ENCODE measurements at regions not wholly inside any gene's neighbourhood (a gene's known extent, or its start where the extent isn't known, plus 50 kb on each side); places are given as distances from the start of the nearest gene placed in this dataset.
A peak's percentile ranks its signal among the peaks of the same experiment; 100 is the strongest.

DNA sequence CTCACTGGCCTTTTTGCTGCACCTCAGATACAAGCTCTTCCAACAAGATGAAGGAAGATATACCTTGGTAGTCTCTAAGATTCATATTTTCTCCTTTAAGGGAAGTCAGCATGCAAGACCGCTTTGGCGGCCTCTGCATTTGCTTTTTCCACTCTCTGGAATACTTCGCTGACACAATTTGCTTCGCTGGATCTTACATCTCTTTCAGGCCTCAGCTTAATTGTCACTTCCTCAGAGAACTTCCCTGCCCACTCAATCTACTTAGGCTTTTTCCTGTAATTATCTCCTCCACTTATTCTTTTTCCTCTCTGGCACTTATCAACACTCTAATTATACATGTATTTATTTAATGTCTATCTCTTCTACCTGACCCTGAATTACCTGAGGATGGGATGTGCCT, 1131.1 kb upstream of the WWC1 start:
- no peaks in the 10 kb centered on the region for H3K9me3 Mint-ChIP-seq
- ChIA-PET POLR2A (no interaction called here), CTCF (no interaction called here)

GRCh38 chr5:167166696-167167095, 1124.7 kb upstream of the WWC1 start:
- H3K27ac Mint-ChIP-seq: no peak overlapping the region
- CTCF ChIA-PET: interaction anchor here (0.7 kb wide), 1 partner anchor 117 kb away, joined by 3 read pairs; no protein-coding TSS in a partner anchor

More for the DNA sequence above, 1131.1 kb upstream of the WWC1 start:
- DNase-seq (ENCODE audit: low spot score): no peak
- no peaks in the 10 kb centered on the region for H3K36me3 Mint-ChIP-seq
- no peak for TF ChIP-seq EMX1 (CRISPR knock-in tag; IDR thresholded peaks at IDR 0.05)
- no peak for TF ChIP-seq ZNF423 (CRISPR knock-in tag; IDR thresholded peaks at IDR 0.05)
- no peak for TF ChIP-seq CDX4 (CRISPR knock-in tag; IDR thresholded peaks at IDR 0.05; ENCODE audit: borderline replicate concordance)
- TF ChIP-seq, protein P1, sequence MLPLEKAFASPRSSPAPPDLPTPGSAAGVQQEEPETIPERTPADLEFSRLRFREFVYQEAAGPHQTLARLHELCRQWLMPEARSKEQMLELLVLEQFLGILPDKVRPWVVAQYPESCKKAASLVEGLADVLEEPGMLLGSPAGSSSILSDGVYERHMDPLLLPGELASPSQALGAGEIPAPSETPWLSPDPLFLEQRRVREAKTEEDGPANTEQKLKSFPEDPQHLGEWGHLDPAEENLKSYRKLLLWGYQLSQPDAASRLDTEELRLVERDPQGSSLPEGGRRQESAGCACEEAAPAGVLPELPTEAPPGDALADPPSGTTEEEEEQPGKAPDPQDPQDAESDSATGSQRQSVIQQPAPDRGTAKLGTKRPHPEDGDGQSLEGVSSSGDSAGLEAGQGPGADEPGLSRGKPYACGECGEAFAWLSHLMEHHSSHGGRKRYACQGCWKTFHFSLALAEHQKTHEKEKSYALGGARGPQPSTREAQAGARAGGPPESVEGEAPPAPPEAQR (CRISPR knock-in tag; IDR thresholded peaks at IDR 0.05): no peak
- TF ChIP-seq ETV6 (CRISPR knock-in tag; IDR thresholded peaks at IDR 0.05): no peak
- no peak for TF ChIP-seq HMGA2 (CRISPR knock-in tag; IDR thresholded peaks at IDR 0.05)
- TF ChIP-seq ERG (CRISPR knock-in tag; IDR thresholded peaks at IDR 0.05): no peak
- no peaks in the 10 kb centered on the region; the same call in 1 of the 2 replicates for H3K27me3 Mint-ChIP-seq (ENCODE audit: low read depth)
- H3K4me1 Mint-ChIP-seq: peaks cover 13% of the 10 kb centered on the region
- no peak overlapping the region for H3K4me3 Mint-ChIP-seq
- H3K27ac Mint-ChIP-seq: no peak overlapping the region
- ATAC-seq: no peak

DNA sequence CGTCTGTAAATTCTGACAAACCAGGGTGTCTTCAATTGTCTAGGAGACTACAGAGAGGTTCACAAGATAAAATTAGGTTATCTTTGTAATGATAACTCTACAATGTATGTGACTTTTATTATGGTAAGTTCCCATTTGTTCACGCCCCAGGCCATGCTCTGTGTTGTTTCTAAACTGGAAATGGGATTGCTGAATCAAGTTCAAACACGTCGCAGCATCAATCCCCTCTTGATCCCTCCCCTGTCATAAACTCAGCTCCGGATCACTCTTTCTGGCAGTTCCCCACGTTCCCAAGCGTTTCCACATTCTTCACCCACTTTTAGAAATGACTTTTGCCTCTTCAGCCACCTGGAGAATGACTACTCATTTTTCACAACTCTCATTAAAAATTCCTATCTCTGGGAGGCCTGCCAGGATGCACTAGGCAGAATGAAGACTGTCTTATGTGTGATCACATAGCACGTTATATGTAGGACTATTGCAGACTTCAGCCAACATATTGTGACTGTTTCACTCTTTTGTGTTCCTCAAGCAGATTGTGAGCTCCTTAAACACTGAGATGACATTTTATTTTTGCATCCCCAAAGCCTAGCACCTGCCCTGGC, 1124.2 kb upstream of the WWC1 start:
- ChIA-PET POLR2A (no interaction called here), CTCF (interaction anchor here (0.7 kb wide), 1 partner anchor 117 kb away, joined by 3 read pairs; no protein-coding TSS in a partner anchor)
- H3K36me3 Mint-ChIP-seq: no peaks in the 10 kb centered on the region
- no peak for DNase-seq (ENCODE audit: low spot score)
- no peaks in the 10 kb centered on the region for H3K9me3 Mint-ChIP-seq
- no peak overlapping the region for H3K4me3 Mint-ChIP-seq
- H3K27me3 Mint-ChIP-seq (ENCODE audit: low read depth): no peaks in the 10 kb centered on the region
- ATAC-seq: no peak
- peaks cover 22% of the 10 kb centered on the region for H3K4me1 Mint-ChIP-seq
- peak overlapping the region; percentile 6 for H3K27ac Mint-ChIP-seq
- TF ChIP-seq MLX (CRISPR knock-in tag; IDR thresholded peaks at IDR 0.05) (no peak), ATF2 (CRISPR knock-in tag; IDR thresholded peaks at IDR 0.05; ENCODE audit: borderline replicate concordance, low read depth) (no peak), ZBTB43 (CRISPR knock-in tag; IDR thresholded peaks at IDR 0.05) (no peak), SMAD3 (CRISPR knock-in tag; IDR thresholded peaks at IDR 0.05; ENCODE audit: borderline replicate concordance) (no peak), NFE2L1 (CRISPR knock-in tag; IDR thresholded peaks at IDR 0.05) (no peak), NR3C1 (CRISPR knock-in tag; conservative IDR thresholded peaks at IDR 0.05; ENCODE audit: low read depth) (no peak), HMGA2 (CRISPR knock-in tag; IDR thresholded peaks at IDR 0.05) (no peak), TCF7 (CRISPR knock-in tag; IDR thresholded peaks at IDR 0.05; ENCODE audit: low read depth) (no peak), ATF1 (CRISPR knock-in tag; IDR thresholded peaks at IDR 0.05) (no peak), OVOL2 (CRISPR knock-in tag; IDR thresholded peaks at IDR 0.05; ENCODE audit: borderline replicate concordance) (no peak), IRF2 (CRISPR knock-in tag; IDR thresholded peaks at IDR 0.05; ENCODE audit: borderline replicate concordance, low read depth) (no peak), FOXP4 (CRISPR knock-in tag; IDR thresholded peaks at IDR 0.05) (no peak), RORB (CRISPR knock-in tag; IDR thresholded peaks at IDR 0.05) (no peak), NFYB (CRISPR knock-in tag; conservative IDR thresholded peaks at IDR 0.05; ENCODE audit: low read depth) (no peak)
- TF ChIP-seq, protein P2, sequence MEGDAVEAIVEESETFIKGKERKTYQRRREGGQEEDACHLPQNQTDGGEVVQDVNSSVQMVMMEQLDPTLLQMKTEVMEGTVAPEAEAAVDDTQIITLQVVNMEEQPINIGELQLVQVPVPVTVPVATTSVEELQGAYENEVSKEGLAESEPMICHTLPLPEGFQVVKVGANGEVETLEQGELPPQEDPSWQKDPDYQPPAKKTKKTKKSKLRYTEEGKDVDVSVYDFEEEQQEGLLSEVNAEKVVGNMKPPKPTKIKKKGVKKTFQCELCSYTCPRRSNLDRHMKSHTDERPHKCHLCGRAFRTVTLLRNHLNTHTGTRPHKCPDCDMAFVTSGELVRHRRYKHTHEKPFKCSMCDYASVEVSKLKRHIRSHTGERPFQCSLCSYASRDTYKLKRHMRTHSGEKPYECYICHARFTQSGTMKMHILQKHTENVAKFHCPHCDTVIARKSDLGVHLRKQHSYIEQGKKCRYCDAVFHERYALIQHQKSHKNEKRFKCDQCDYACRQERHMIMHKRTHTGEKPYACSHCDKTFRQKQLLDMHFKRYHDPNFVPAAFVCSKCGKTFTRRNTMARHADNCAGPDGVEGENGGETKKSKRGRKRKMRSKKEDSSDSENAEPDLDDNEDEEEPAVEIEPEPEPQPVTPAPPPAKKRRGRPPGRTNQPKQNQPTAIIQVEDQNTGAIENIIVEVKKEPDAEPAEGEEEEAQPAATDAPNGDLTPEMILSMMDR (IDR thresholded peaks at IDR 0.05): no peak

More at GRCh38 chr5:167166696-167167095, 1124.7 kb upstream of the WWC1 start:
- H3K27me3 Mint-ChIP-seq (ENCODE audit: low read depth): no peaks in the 10 kb centered on the region
- peaks cover 19% of the 10 kb centered on the region for H3K4me1 Mint-ChIP-seq
- no peak for DNase-seq (ENCODE audit: low spot score)
- TF ChIP-seq SOX15 (CRISPR knock-in tag; IDR thresholded peaks at IDR 0.05): no peak
- POLR2A ChIA-PET: no interaction called here
- no peak for ATAC-seq
- no peaks in the 10 kb centered on the region for H3K9me3 Mint-ChIP-seq
- H3K36me3 Mint-ChIP-seq: no peaks in the 10 kb centered on the region
- no peak overlapping the region for H3K4me3 Mint-ChIP-seq
